ENCODE measurements at regions not wholly inside any gene's neighbourhood (a gene's known extent, or its start where the extent isn't known, plus 50 kb on each side); places are given as distances from the start of the nearest gene placed in this dataset.

- Histone ChIP-seq H3K9me2 (ENCODE audit: insufficient read depth, low read length) (no peaks in the 10 kb centered on the region), H3K4me2 (ENCODE audit: low read length) (no peak overlapping the region), H3K36me3 (ENCODE audit: insufficient read depth, low read length) (no peaks in the 10 kb centered on the region), H4K20me1 (ENCODE audit: insufficient read depth) (no peaks in the 10 kb centered on the region), H3K27ac (ENCODE audit: low read length) (no peak overlapping the region), H3K27me3 (ENCODE audit: insufficient read depth, low read depth, low read length) (no peaks in the 10 kb centered on the region), H3K9ac (ENCODE audit: low read length) (no peak overlapping the region), H3K4me3 (ENCODE audit: low read length) (no peak overlapping the region), H3F3A (ENCODE audit: insufficient read depth, low read length, poor library complexity, severe bottlenecking) (no peaks in the 10 kb centered on the region), H2AFZ (ENCODE audit: low read depth, low read length) (no peak overlapping the region), H3K79me2 (replicated peaks; ENCODE audit: insufficient read depth, low read length) (no peaks in the 10 kb centered on the region), H3K9me3 (ENCODE audit: low read length) (no peaks in the 10 kb centered on the region)
- no peak for TF ChIP-seq SMC3 (conservative IDR thresholded peaks at IDR 0.05; ENCODE audit: poor library complexity)
- no peak for TF ChIP-seq EZH2 (IDR thresholded peaks at IDR 0.05; ENCODE audit: borderline replicate concordance, insufficient read depth, low read length, poor library complexity, severe bottlenecking)
- no peak for TF ChIP-seq CTCF (IDR thresholded peaks at IDR 0.05; ENCODE audit: poor library complexity, severe bottlenecking)
- TF ChIP-seq RAD21 (conservative IDR thresholded peaks at IDR 0.05) = no peak
- no peak for TF ChIP-seq TAF1 (IDR thresholded peaks at IDR 0.05; ENCODE audit: low read depth)
- no peak for TF ChIP-seq EP300 (conservative IDR thresholded peaks at IDR 0.05; ENCODE audit: poor library complexity, severe bottlenecking)
- no peak for TF ChIP-seq POLR2AphosphoS5 (IDR thresholded peaks at IDR 0.05)
- TF ChIP-seq REST (IDR thresholded peaks at IDR 0.05; ENCODE audit: borderline replicate concordance) = no peak
- TF ChIP-seq MXI1 (conservative IDR thresholded peaks at IDR 0.05; ENCODE audit: poor library complexity, severe bottlenecking) = no peak
These were observed 385.2 kb downstream of the EPHA4 start for GRCh38 chr2:221186873-221187272.

- Histone ChIP-seq H3K9ac (ENCODE audit: low read length) (no peak overlapping the region), H3F3A (ENCODE audit: insufficient read depth, low read length, poor library complexity, severe bottlenecking) (no peaks in the 10 kb centered on the region), H3K27me3 (ENCODE audit: insufficient read depth, low read depth, low read length) (no peaks in the 10 kb centered on the region), H3K36me3 (ENCODE audit: insufficient read depth, low read length) (no peaks in the 10 kb centered on the region), H3K79me2 (replicated peaks; ENCODE audit: insufficient read depth, low read length) (no peaks in the 10 kb centered on the region), H3K9me2 (ENCODE audit: insufficient read depth, low read length) (no peaks in the 10 kb centered on the region), H2AFZ (ENCODE audit: low read depth, low read length) (no peak overlapping the region), H3K4me2 (ENCODE audit: low read length) (no peak overlapping the region), H3K9me3 (ENCODE audit: low read length) (no peaks in the 10 kb centered on the region), H4K20me1 (ENCODE audit: insufficient read depth) (no peaks in the 10 kb centered on the region), H3K27ac (ENCODE audit: low read length) (no peak overlapping the region), H3K4me3 (ENCODE audit: low read length) (no peak overlapping the region)
- TF ChIP-seq TAF1 (IDR thresholded peaks at IDR 0.05; ENCODE audit: low read depth) = no peak
- TF ChIP-seq CTCF (IDR thresholded peaks at IDR 0.05; ENCODE audit: poor library complexity, severe bottlenecking) = no peak
- no peak for TF ChIP-seq MXI1 (conservative IDR thresholded peaks at IDR 0.05; ENCODE audit: poor library complexity, severe bottlenecking)
- TF ChIP-seq REST (IDR thresholded peaks at IDR 0.05; ENCODE audit: borderline replicate concordance) = no peak
- TF ChIP-seq POLR2AphosphoS5 (IDR thresholded peaks at IDR 0.05) = no peak
- no peak for TF ChIP-seq SMC3 (conservative IDR thresholded peaks at IDR 0.05; ENCODE audit: poor library complexity)
- no peak for TF ChIP-seq RAD21 (conservative IDR thresholded peaks at IDR 0.05)
- no peak for TF ChIP-seq EP300 (conservative IDR thresholded peaks at IDR 0.05; ENCODE audit: poor library complexity, severe bottlenecking)
- no peak for TF ChIP-seq EZH2 (IDR thresholded peaks at IDR 0.05; ENCODE audit: borderline replicate concordance, insufficient read depth, low read length, poor library complexity, severe bottlenecking)
These were observed 382.6 kb downstream of the EPHA4 start for GRCh38 chr2:221189431-221190067.
